H9 (cell line): ENCODE measurements at regions not wholly inside any gene's neighbourhood (a gene's known extent, or its start where the extent isn't known, plus 50 kb on each side); places are given as distances from the start of the nearest gene placed in this dataset.

ENCODE experiments used
- DNase-seq: peaks from one replicate; pipeline ENCODE4 v3.0.0-alpha.2; 2017
- H2AFZ ChIP-seq: one replicate; pipeline ENCODE4 v1.6.1; 2013; ENCODE audit warnings: mild to moderate bottlenecking, low read length, control low read depth, moderate library complexity
- H2AK5ac ChIP-seq: 2 replicates; pipeline ENCODE4 v1.6.1; 2013; ENCODE audit warnings: low read length, control low read depth, mixed read lengths; ENCODE audit not compliant: insufficient read length
- H2BK120ac ChIP-seq: one replicate; pipeline ENCODE4 v1.6.1; 2013; ENCODE audit warnings: low read depth, mild to moderate bottlenecking, low read length, control low read depth, inconsistent platforms; ENCODE audit not compliant: poor library complexity, severe bottlenecking
- H2BK12ac ChIP-seq: 2 replicates; pipeline ENCODE4 v1.6.1; 2013; ENCODE audit warnings: low read length, control low read depth, mixed read lengths, low read depth; ENCODE audit not compliant: insufficient read length
- H2BK15ac ChIP-seq: 2 replicates; pipeline ENCODE4 v1.6.1; 2013; ENCODE audit warnings: low read depth, low read length, control low read depth
- H2BK20ac ChIP-seq: one replicate; pipeline ENCODE4 v1.6.1; 2013; ENCODE audit warnings: low read depth, mild to moderate bottlenecking, low read length, control low read depth, inconsistent platforms; ENCODE audit not compliant: poor library complexity, severe bottlenecking
- H2BK5ac ChIP-seq: 2 replicates; pipeline ENCODE4 v1.6.1; 2013; ENCODE audit warnings: low read length, control low read depth, mixed read lengths; ENCODE audit not compliant: insufficient read length
- H3K14ac ChIP-seq: 2 replicates; pipeline ENCODE4 v1.6.1; 2013; ENCODE audit warnings: low read length, control low read depth; ENCODE audit not compliant: insufficient read depth
- H3K18ac ChIP-seq: 2 replicates; pipeline ENCODE4 v1.6.1; 2013; ENCODE audit warnings: low read depth, mild to moderate bottlenecking, mixed read lengths, low read length, control low read depth; ENCODE audit not compliant: insufficient read length
- H3K23ac ChIP-seq: 2 replicates; pipeline ENCODE4 v1.6.1; 2013; ENCODE audit warnings: low read length, control low read depth, mixed read lengths, low read depth; ENCODE audit not compliant: insufficient read length
- H3K23me2 ChIP-seq: 2 replicates; pipeline ENCODE4 v1.6.1; 2013; ENCODE audit warnings: low read depth, mild to moderate bottlenecking, mixed read lengths, low read length, control low read depth; ENCODE audit not compliant: insufficient read length, poor library complexity, severe bottlenecking
- H3K27ac ChIP-seq: 2 replicates; pipeline ENCODE4 v1.5.1; 2013; ENCODE audit warnings: low read length, control low read depth, mixed read lengths, low read depth; ENCODE audit not compliant: insufficient read length
- H3K27me3 ChIP-seq: 2 replicates; pipeline ENCODE4 v1.6.1; 2013; ENCODE audit warnings: low read length, control low read depth, inconsistent platforms; ENCODE audit not compliant: insufficient read depth
- H3K4ac ChIP-seq: 2 replicates; pipeline ENCODE4 v1.6.1; 2013; ENCODE audit warnings: low read depth, mild to moderate bottlenecking, control low read depth, inconsistent platforms, low read length, moderate library complexity
- H3K4me1 ChIP-seq: 2 replicates; pipeline ENCODE4 v1.6.1; 2013; ENCODE audit warnings: low read length, control low read depth, inconsistent platforms; ENCODE audit not compliant: insufficient read depth
- H3K4me2 ChIP-seq: 2 replicates; pipeline ENCODE4 v1.6.1; 2013; ENCODE audit warnings: low read length, control low read depth, mixed read lengths; ENCODE audit not compliant: insufficient read length, insufficient read depth
- H3K56ac ChIP-seq: 2 replicates; pipeline ENCODE4 v1.6.1; 2013; ENCODE audit warnings: low read depth, mild to moderate bottlenecking, mixed read lengths, low read length, control low read depth; ENCODE audit not compliant: insufficient read length
- H3K79me1 ChIP-seq: 2 replicates; pipeline ENCODE4 v1.6.1; 2013; ENCODE audit warnings: low read depth, mild to moderate bottlenecking, moderate library complexity, low read length, control low read depth, inconsistent platforms; ENCODE audit not compliant: insufficient read depth, poor library complexity, severe bottlenecking
- H3K79me2 ChIP-seq: 2 replicates; pipeline ENCODE4 v1.6.1; 2013; ENCODE audit warnings: low read length, control low read depth, inconsistent platforms; ENCODE audit not compliant: insufficient read depth
- H3K9ac ChIP-seq: 2 replicates; pipeline ENCODE4 v1.6.1; 2013; ENCODE audit warnings: low read length, control low read depth, mixed read lengths; ENCODE audit not compliant: insufficient read length; ENCODE audit errors: extremely low read depth
- H3K9me3 ChIP-seq: one replicate; pipeline ENCODE4 v1.6.1; 2013; ENCODE audit warnings: low read depth, low read length, inconsistent platforms; ENCODE audit not compliant: control insufficient read depth
- H3T11ph ChIP-seq: one replicate; pipeline ENCODE4 v1.6.1; 2013; ENCODE audit warnings: mild to moderate bottlenecking, low read length, control low read depth, inconsistent platforms
- H4K20me1 ChIP-seq: one replicate; pipeline ENCODE4 v1.6.1; 2013; ENCODE audit not compliant: control insufficient read depth, insufficient read length, insufficient read depth
- H4K5ac ChIP-seq: 2 replicates; pipeline ENCODE4 v1.6.1; 2013; ENCODE audit warnings: low read depth, mild to moderate bottlenecking, mixed read lengths, low read length, control low read depth; ENCODE audit not compliant: insufficient read length
- H4K8ac ChIP-seq: replicated peaks from 2 replicates; pipeline ENCODE4 v1.6.1; 2013; ENCODE audit warnings: low read length, control low read depth, mixed read lengths, low read depth; ENCODE audit not compliant: insufficient read length
- H4K91ac ChIP-seq: 2 replicates; pipeline ENCODE4 v1.6.1; 2013; ENCODE audit warnings: low read depth, mild to moderate bottlenecking, moderate library complexity, mixed read lengths, low read length, control low read depth; ENCODE audit not compliant: insufficient read length
- H3K27ac Mint-ChIP-seq, 3 experiments: 2 replicates in 2 of 3; 3 replicates in 1 of 3; pipeline ENCODE4 v1.8.0; 2020 to 2021; ENCODE audit warnings: mixed read lengths in 3 of 3, mild to moderate bottlenecking in 1 of 3, moderate library complexity in 1 of 3
- H3K27me3 Mint-ChIP-seq: 2 replicates; pipeline ENCODE4 v1.8.0; 2021; ENCODE audit warnings: low read depth, mild to moderate bottlenecking, moderate library complexity, mixed read lengths
- H3K36me3 Mint-ChIP-seq, 3 experiments: 2 replicates in 2 of 3; 3 replicates in 1 of 3; pipeline ENCODE4 v1.8.0; 2020 to 2021; ENCODE audit warnings: low read depth in 3 of 3, mixed read lengths in 3 of 3; ENCODE audit not compliant: insufficient read depth in 1 of 3
- H3K4me1 Mint-ChIP-seq, 2 experiments: 2 replicates each; pipeline ENCODE4 v1.8.0; 2020; ENCODE audit warnings: mixed read lengths in 2 of 2
- H3K4me3 Mint-ChIP-seq, 2 experiments: 2 replicates in 1 of 2; 3 replicates in 1 of 2; pipeline ENCODE4 v1.8.0; 2020 to 2021; ENCODE audit warnings: mild to moderate bottlenecking in 2 of 2, mixed read lengths in 2 of 2, moderate library complexity in 1 of 2
- H3K9me3 Mint-ChIP-seq, 2 experiments: 2 replicates in 1 of 2; 3 replicates in 1 of 2; pipeline ENCODE4 v1.8.0; 2020; ENCODE audit warnings: mild to moderate bottlenecking in 2 of 2, mixed read lengths in 2 of 2, moderate library complexity in 1 of 2
- CTCF ChIP-seq: fragments of 200-600 bp; sonication (generic); conservative IDR thresholded peaks from 3 replicates; pipeline ENCODE4 v1.8.0; 2021; ENCODE audit warnings: antibody characterized with exemption, mild to moderate bottlenecking
- WGBS: extraction: QIAGEN DNeasy Blood & Tissue Kit; methylation state at CpG from one replicate; pipeline ENCODE4 v1.1.7; 2013; ENCODE audit warnings: missing lambda C conversion rate, low lambda C conversion rate, mixed read lengths; ENCODE audit not compliant: insufficient read length; ENCODE audit errors: extremely low coverage; 5-methylcytosine and 5-hydroxymethylcytosine counted together

GRCh38 chr16:73216932-73217331, 169.0 kb upstream of the ZFHX3 start:
- no CpG with 5 or more reads among the region's 8 CpGs for WGBS
- no peak overlapping the region for H3K4me2 ChIP-seq

More at GRCh38 chr16:73216932-73217331, 169.0 kb upstream of the ZFHX3 start:
- peaks cover 33 to 35% of the 10 kb centered on the region in 2 experiments for H3K4me1 Mint-ChIP-seq
- no peak overlapping the region for H4K5ac ChIP-seq
- H3K56ac ChIP-seq: no peak overlapping the region
- DNase-seq: no peak
- H4K91ac ChIP-seq: no peak overlapping the region
- H3K79me1 ChIP-seq: no peaks in the 10 kb centered on the region
- no peak overlapping the region for H3K9ac ChIP-seq
- H3K79me2 ChIP-seq: no peaks in the 10 kb centered on the region
- H4K8ac ChIP-seq: no peak overlapping the region
- no peak overlapping the region for H3K4me3 Mint-ChIP-seq
- no peak overlapping the region for H3K4ac ChIP-seq
- H3K18ac ChIP-seq: no peak overlapping the region
- peak overlapping the region in 1 of 3 experiments; percentile 56; a peak in 1 of 7 replicates for H3K27ac Mint-ChIP-seq
- no peak overlapping the region for H2BK15ac ChIP-seq
- peaks cover 10% of the 10 kb centered on the region for H3K9me3 ChIP-seq
- H3K27me3 Mint-ChIP-seq: no peaks in the 10 kb centered on the region
- no peak overlapping the region for H2AFZ ChIP-seq
- no peak for TF ChIP-seq CTCF
- no peak overlapping the region for H2AK5ac ChIP-seq
- no peak overlapping the region for H3T11ph ChIP-seq
- H3K27me3 ChIP-seq: no peaks in the 10 kb centered on the region
- no peak overlapping the region for H2BK5ac ChIP-seq
- H3K23ac ChIP-seq: no peak overlapping the region
- peaks cover 9 to 11% of the 10 kb centered on the region in 2 experiments; a peak in 4 of 5 replicates for H3K9me3 Mint-ChIP-seq
- H2BK120ac ChIP-seq: no peak overlapping the region
- peaks cover 3 to 12% (median 6%) of the 10 kb centered on the region in 3 experiments; a peak in 5 of 7 replicates for H3K36me3 Mint-ChIP-seq
- H3K27ac ChIP-seq: no peak overlapping the region
- H2BK12ac ChIP-seq: no peak overlapping the region
- no peak overlapping the region for H2BK20ac ChIP-seq
- no peaks in the 10 kb centered on the region for H3K23me2 ChIP-seq
- no peaks in the 10 kb centered on the region for H4K20me1 ChIP-seq
- peaks cover 5% of the 10 kb centered on the region; the same call in 1 of the 2 replicates for H3K4me1 ChIP-seq
- H3K14ac ChIP-seq: no peak overlapping the region
